Osteocyte (in vitro differentiated cells): ENCODE measurements at regions not wholly inside any gene's neighbourhood (a gene's known extent, or its start where the extent isn't known, plus 50 kb on each side); places are given as distances from the start of the nearest gene placed in this dataset.

Source experiments
- DNase-seq: peaks from one replicate; pipeline ENCODE4 v3.0.0; 2021; ENCODE audit warnings: mixed read lengths; ENCODE audit not compliant: unreplicated experiment; ENCODE audit errors: extremely low spot score
- H3K27ac Mint-ChIP-seq: one replicate; pipeline ENCODE4 v1.8.0; 2021; ENCODE audit warnings: mild to moderate bottlenecking, mixed read lengths; ENCODE audit not compliant: unreplicated experiment
- H3K27me3 Mint-ChIP-seq: one replicate; pipeline ENCODE4 v1.8.0; 2021; ENCODE audit warnings: mixed read lengths; ENCODE audit not compliant: unreplicated experiment
- H3K36me3 Mint-ChIP-seq: one replicate; pipeline ENCODE4 v1.8.0; 2021; ENCODE audit warnings: mixed read lengths; ENCODE audit not compliant: unreplicated experiment
- H3K4me1 Mint-ChIP-seq: one replicate; pipeline ENCODE4 v1.8.0; 2021; ENCODE audit warnings: mixed read lengths; ENCODE audit not compliant: unreplicated experiment
- H3K4me3 Mint-ChIP-seq: one replicate; pipeline ENCODE4 v1.8.0; 2021; ENCODE audit warnings: mild to moderate bottlenecking, moderate library complexity, mixed read lengths; ENCODE audit not compliant: unreplicated experiment
- H3K9me3 Mint-ChIP-seq: one replicate; pipeline ENCODE4 v1.8.0; 2021; ENCODE audit warnings: mixed read lengths; ENCODE audit not compliant: unreplicated experiment
- TF ChIP-seq, protein P1 (sequence below): fragments of 200-600 bp; sonication (generic); IDR thresholded peaks from 2 replicates; pipeline ENCODE4 v1.5.0; 2021; ENCODE audit warnings: antibody characterized with exemption, mild to moderate bottlenecking, moderate library complexity

DNA sequence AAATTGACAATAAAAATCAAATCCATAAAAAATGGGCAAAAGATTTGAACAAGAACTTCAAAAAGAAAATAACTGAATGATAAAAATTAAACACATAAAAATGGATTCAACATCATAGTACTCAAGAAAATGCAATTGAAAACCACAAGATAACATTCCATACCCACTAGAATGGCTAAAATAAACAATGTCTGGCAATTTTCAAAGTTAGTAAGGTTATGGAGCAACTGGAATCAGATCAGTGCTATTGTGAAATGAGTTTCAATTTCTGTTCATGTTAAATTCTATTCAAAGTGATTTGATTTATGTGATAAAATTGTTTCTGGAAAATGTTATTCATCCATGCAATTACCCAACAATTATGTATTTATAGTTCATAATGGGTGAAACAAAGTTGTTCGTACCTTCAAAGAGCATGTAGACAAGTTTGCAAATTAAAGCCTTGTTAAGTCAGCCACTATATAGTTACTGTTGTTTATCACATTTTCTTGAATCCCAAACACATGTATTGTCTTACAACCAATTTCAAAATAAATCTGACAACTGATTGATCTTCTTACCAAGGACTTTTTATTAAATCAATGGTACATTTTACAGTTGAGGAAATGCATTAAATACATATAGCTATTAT lies 151.5 kb upstream of the CENPW start:
- DNase-seq, result no peak
- TF ChIP-seq, protein P1, sequence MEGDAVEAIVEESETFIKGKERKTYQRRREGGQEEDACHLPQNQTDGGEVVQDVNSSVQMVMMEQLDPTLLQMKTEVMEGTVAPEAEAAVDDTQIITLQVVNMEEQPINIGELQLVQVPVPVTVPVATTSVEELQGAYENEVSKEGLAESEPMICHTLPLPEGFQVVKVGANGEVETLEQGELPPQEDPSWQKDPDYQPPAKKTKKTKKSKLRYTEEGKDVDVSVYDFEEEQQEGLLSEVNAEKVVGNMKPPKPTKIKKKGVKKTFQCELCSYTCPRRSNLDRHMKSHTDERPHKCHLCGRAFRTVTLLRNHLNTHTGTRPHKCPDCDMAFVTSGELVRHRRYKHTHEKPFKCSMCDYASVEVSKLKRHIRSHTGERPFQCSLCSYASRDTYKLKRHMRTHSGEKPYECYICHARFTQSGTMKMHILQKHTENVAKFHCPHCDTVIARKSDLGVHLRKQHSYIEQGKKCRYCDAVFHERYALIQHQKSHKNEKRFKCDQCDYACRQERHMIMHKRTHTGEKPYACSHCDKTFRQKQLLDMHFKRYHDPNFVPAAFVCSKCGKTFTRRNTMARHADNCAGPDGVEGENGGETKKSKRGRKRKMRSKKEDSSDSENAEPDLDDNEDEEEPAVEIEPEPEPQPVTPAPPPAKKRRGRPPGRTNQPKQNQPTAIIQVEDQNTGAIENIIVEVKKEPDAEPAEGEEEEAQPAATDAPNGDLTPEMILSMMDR, result no peak
- Mint-ChIP-seq H3K4me1 (peaks cover 13% of the 10 kb centered on the region), H3K27me3 (no peaks in the 10 kb centered on the region), H3K9me3 (peaks cover 31% of the 10 kb centered on the region), H3K27ac (no peak overlapping the region), H3K4me3 (no peak overlapping the region), H3K36me3 (peaks cover 11% of the 10 kb centered on the region)

DNA sequence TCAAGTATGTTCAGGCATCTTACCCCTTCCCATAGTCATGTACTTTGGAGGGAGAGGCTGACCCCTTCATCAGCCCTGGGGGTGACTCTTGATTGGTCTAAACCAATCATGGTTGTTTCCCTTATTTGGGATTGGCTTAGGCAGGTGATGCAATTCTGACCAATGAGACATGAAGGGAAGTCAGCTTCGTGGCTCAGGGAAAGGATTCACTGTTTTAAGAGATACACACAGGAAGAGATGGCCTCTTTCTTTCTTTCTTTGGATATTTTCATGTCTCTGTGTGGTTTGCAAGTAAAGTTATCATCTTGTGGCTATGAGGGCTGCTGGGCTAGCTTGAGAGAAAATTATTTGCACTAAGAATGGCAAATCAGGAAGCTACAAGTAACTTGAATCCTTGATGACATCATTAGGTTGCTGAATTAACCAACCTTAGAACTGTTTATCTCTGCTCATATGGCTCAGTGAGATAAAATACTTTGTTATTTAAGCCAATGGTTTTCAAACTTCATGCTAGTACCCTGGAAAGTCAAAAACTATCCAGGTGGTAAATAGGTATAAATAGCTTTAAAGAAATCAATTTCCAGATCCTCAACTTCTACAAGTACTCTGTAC lies 144.2 kb upstream of the CENPW start:
- H3K27ac Mint-ChIP-seq, result no peak overlapping the region

DNA sequence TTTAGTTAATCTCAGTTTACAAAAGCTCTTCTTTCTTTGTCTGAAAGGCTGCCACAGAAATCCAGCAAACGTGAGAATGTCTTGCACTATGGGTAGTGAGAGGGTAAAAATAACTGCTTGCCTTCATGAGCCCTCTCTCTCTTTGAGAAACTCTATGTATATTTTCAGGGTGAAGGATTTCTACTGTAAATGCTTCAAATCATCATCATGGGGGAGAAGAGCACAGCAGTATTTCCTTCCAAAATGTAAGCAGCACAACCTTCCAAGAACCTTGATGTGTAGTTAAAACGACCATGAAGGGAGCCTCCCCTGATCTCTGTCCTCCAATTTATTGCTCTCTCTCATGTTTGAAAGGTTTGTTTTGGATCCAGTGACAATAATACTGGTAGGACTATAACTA lies 141.3 kb upstream of the CENPW start:
- H3K27me3 Mint-ChIP-seq, result peaks cover 3% of the 10 kb centered on the region
- no peak overlapping the region for H3K4me3 Mint-ChIP-seq
- TF ChIP-seq, protein P1, result no peak
- H3K27ac Mint-ChIP-seq, result no peak overlapping the region
- H3K4me1 Mint-ChIP-seq, result no peaks in the 10 kb centered on the region
- DNase-seq, result no peak
- H3K36me3 Mint-ChIP-seq, result no peaks in the 10 kb centered on the region
- H3K9me3 Mint-ChIP-seq, result no peaks in the 10 kb centered on the region

More for the DNA sequence above, 144.2 kb upstream of the CENPW start:
- Mint-ChIP-seq H3K4me1 (no peaks in the 10 kb centered on the region), H3K27me3 (peaks cover 3% of the 10 kb centered on the region), H3K4me3 (no peak overlapping the region), H3K36me3 (peaks cover 3% of the 10 kb centered on the region), H3K9me3 (peaks cover 22% of the 10 kb centered on the region)
- TF ChIP-seq, protein P1, result no peak
- no peak for DNase-seq

DNA sequence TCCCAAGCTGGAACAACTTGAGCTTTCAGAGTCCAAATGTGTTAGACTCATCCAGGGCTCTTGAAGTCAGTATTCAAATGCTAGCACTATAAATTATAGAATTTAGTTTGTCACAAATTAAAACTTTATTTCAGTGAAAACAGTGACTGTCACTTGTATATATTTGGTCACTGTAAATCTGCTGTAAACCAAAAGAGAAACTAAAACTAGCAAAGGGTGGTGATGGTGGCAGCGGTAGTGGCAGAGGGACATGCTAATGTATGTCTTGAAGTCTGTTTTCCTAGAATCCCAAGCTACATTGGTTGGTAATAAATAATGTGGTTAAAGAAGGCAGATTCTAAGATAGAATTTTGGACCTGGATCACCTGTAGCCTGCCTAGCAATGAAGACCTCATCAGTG lies 140.4 kb upstream of the CENPW start:
- H3K36me3 Mint-ChIP-seq, result no peaks in the 10 kb centered on the region
- H3K27me3 Mint-ChIP-seq, result peaks cover 3% of the 10 kb centered on the region
- TF ChIP-seq, protein P1, result no peak
- no peak for DNase-seq
- no peak overlapping the region for H3K4me3 Mint-ChIP-seq
- no peaks in the 10 kb centered on the region for H3K4me1 Mint-ChIP-seq
- no peaks in the 10 kb centered on the region for H3K9me3 Mint-ChIP-seq
- no peak overlapping the region for H3K27ac Mint-ChIP-seq

DNA sequence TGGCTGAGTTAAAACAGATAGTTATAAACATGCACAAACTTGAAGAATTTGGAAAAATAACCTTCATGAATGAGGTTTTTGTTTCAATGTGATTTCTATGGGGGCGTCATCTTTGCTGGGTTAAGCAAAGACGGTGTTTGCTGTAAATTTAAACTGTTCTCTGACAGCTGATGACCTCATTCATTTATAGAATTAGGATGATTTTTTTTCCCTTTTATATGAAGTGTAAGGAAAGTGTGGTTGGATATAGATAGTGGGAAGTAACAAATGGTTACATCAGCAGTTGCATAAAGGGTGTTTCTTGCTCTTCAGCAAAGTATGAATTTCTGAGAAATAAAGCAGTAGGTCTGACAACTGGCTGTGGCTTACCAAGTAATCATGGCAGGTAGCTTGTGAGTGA lies 137.2 kb upstream of the CENPW start:
- Mint-ChIP-seq H3K9me3 (no peaks in the 10 kb centered on the region), H3K4me3 (no peak overlapping the region), H3K36me3 (no peaks in the 10 kb centered on the region), H3K27me3 (no peaks in the 10 kb centered on the region), H3K27ac (no peak overlapping the region), H3K4me1 (no peaks in the 10 kb centered on the region)
- TF ChIP-seq, protein P1, result no peak
- DNase-seq, result no peak
